ENCODE measurements at regions not wholly inside any gene's neighbourhood (a gene's known extent, or its start where the extent isn't known, plus 50 kb on each side); places are given as distances from the start of the nearest gene placed in this dataset.

DNA sequence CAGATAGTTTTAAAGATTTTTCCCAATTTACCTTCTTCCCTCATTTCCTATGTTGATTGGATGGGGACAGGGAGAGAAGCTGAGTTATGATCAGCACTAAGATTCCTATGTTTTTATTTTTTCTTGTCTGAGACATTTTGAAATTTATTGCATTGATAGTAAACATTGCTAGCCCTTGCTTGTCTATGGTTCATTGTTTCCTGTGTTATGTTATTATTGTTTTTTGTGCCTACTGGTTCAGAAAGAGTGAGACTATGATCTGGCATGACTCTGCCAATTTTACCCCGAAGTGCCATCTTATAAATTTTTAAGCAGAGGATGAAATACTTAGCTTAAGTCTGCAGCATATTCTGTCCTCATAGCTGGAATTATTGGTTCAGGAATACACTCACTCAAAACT is 478.5 kb downstream of the MBD2 start:
- no peak overlapping the region for H3K27ac ChIP-seq (ENCODE audit: insufficient read depth, low read length)
- TF ChIP-seq CTCF (conservative IDR thresholded peaks at IDR 0.05; ENCODE audit: low read depth, low read length), result no peak
- TF ChIP-seq BHLHE40 (IDR thresholded peaks at IDR 0.05; ENCODE audit: low read depth, low read length), result no peak
- TF ChIP-seq RCOR1 (IDR thresholded peaks at IDR 0.05; ENCODE audit: insufficient replicate concordance, low read length), result no peak
- no peak for TF ChIP-seq MXI1 (IDR thresholded peaks at IDR 0.05; ENCODE audit: borderline replicate concordance, low read depth, low read length)
- no peak for TF ChIP-seq RAD21 (IDR thresholded peaks at IDR 0.05; ENCODE audit: low read length)
- no peak for TF ChIP-seq CEBPB (IDR thresholded peaks at IDR 0.05; ENCODE audit: low read depth, low read length)
- no peak for TF ChIP-seq MAZ (IDR thresholded peaks at IDR 0.05; ENCODE audit: borderline replicate concordance, low read depth, low read length)
- TF ChIP-seq FOS (IDR thresholded peaks at IDR 0.05; ENCODE audit: low read depth, low read length), result no peak
- TF ChIP-seq POLR2A (IDR thresholded peaks at IDR 0.05; ENCODE audit: low read depth, low read length), result no peak
- no peak for TF ChIP-seq NFE2L2 (IDR thresholded peaks at IDR 0.05; ENCODE audit: low read depth, low read length)
- no peak overlapping the region for H3K56ac ChIP-seq (ENCODE audit: extremely low read depth, insufficient read depth, low read length)
- H3K36me3 ChIP-seq (ENCODE audit: control insufficient read depth, insufficient read depth, low read length), result no peaks in the 10 kb centered on the region
- intact Hi-C loops (cut with micrococcal nuclease), result no loop called here
- no peak overlapping the region for H2AK5ac ChIP-seq (ENCODE audit: low read depth, low read length)
- no peak overlapping the region for H3K14ac ChIP-seq (replicated peaks; ENCODE audit: low read depth, low read length)
- no peak overlapping the region for H2BK120ac ChIP-seq (ENCODE audit: low read depth, low read length)
- no peaks in the 10 kb centered on the region for H4K20me1 ChIP-seq (ENCODE audit: insufficient read depth, low read length)
- POLR2A ChIA-PET (ENCODE audit: unreplicated experiment), result no interaction called here
- no peak overlapping the region for H4K8ac ChIP-seq (ENCODE audit: low read depth in 2 of 2, low read length in 2 of 2)
- no peak overlapping the region for H2BK20ac ChIP-seq (ENCODE audit: low read depth, low read length)
- WGBS, 2 experiments (ENCODE audit: extremely low coverage in 2 of 2, insufficient read length in 1 of 2), result no CpG with 5 or more reads among the region's 1 CpG
- H3K4me3 ChIP-seq (ENCODE audit: insufficient read depth, low read depth, low read length), result no peak overlapping the region
- no peak overlapping the region for H3K9ac ChIP-seq (ENCODE audit: low read depth, low read length)
- BruUV-seq (replicated peaks), result no TSS peak
- H3K79me1 ChIP-seq (ENCODE audit: low read depth in 1 of 2, low read length in 2 of 2), result no peaks in the 10 kb centered on the region
- dilution Hi-C loops (cut with HindIII; ENCODE audit: low sequenced_read_pairs, unreplicated experiment), result no loop called here
- no peak overlapping the region for H3K4ac ChIP-seq (ENCODE audit: low read depth, low read length)
- CTCF ChIA-PET, result no interaction called here
- no peak overlapping the region for H2AFZ ChIP-seq (replicated peaks; ENCODE audit: low read length, poor library complexity)
- no peak overlapping the region for H2BK15ac ChIP-seq (ENCODE audit: low read depth, low read length)
- H3K9me1 ChIP-seq (ENCODE audit: insufficient read depth, low read length), result no peaks in the 10 kb centered on the region
- DNase-seq (no peak), ATAC-seq (ENCODE audit: low read depth) (no peak)
- no peaks in the 10 kb centered on the region for H3K27me3 ChIP-seq (ENCODE audit: control insufficient read depth, insufficient read depth, low read length)
- H4K91ac ChIP-seq (ENCODE audit: insufficient read depth, low read depth, low read length), result no peak overlapping the region
- peaks cover 4% of the 10 kb centered on the region for H3K9me3 ChIP-seq (ENCODE audit: control insufficient read depth, insufficient read depth, low read length)
- H3K18ac ChIP-seq (ENCODE audit: low read depth, low read length), result no peak overlapping the region
- no peak overlapping the region for H3K23ac ChIP-seq (ENCODE audit: low read depth, low read length)
- in situ Hi-C loops (cut with MboI; ENCODE audit: low sequenced_read_pairs), result no loop called here
- no peak overlapping the region for H2BK5ac ChIP-seq (ENCODE audit: low read depth, low read length, poor library complexity, severe bottlenecking)
- no peaks in the 10 kb centered on the region for H3K4me1 ChIP-seq (ENCODE audit: control insufficient read depth, insufficient read depth, low read length)
- H4K5ac ChIP-seq (ENCODE audit: low read depth, low read length), result no peak overlapping the region
- H3K4me2 ChIP-seq (ENCODE audit: low read depth, low read length), result no peak overlapping the region
- H2AK9ac ChIP-seq (replicated peaks; ENCODE audit: low read depth, low read length, poor library complexity), result no peak overlapping the region

Measured in IMR-90 (cell line).